ENCODE measurements at regions not wholly inside any gene's neighbourhood (a gene's known extent, or its start where the extent isn't known, plus 50 kb on each side); places are given as distances from the start of the nearest gene placed in this dataset.

- ATAC-seq (ENCODE audit: low read depth), result no peak
- intact Hi-C loops (cut with micrococcal nuclease), result no loop called here
- POLR2A ChIA-PET, result no interaction called here
- no peak overlapping the region for H3K4me3 Mint-ChIP-seq
- no peak overlapping the region for H3K27ac Mint-ChIP-seq
- no peaks in the 10 kb centered on the region for H3K36me3 Mint-ChIP-seq (ENCODE audit: low read depth)
- no peaks in the 10 kb centered on the region for H3K4me1 Mint-ChIP-seq
- peaks cover 6% of the 10 kb centered on the region for H3K9me3 Mint-ChIP-seq
- no peak for DNase-seq
- peaks cover 6% of the 10 kb centered on the region for H3K27me3 Mint-ChIP-seq
- CTCF ChIA-PET, result no interaction called here
- no peak for TF ChIP-seq CTCF (IDR thresholded peaks at IDR 0.05)
Measured at GRCh38 chr20:23282111-23282510, 68.5 kb upstream of the NXT1 start.

- no peak overlapping the region for H3K27ac Mint-ChIP-seq
- H3K36me3 Mint-ChIP-seq (ENCODE audit: low read depth), result no peaks in the 10 kb centered on the region
- ATAC-seq (ENCODE audit: low read depth) (no peak), DNase-seq (no peak)
- H3K4me1 Mint-ChIP-seq, result no peaks in the 10 kb centered on the region
- ChIA-PET POLR2A (no interaction called here), CTCF (no interaction called here)
- H3K9me3 Mint-ChIP-seq, result peaks cover 6% of the 10 kb centered on the region
- intact Hi-C loops (cut with micrococcal nuclease), result no loop called here
- no peak for TF ChIP-seq CTCF (IDR thresholded peaks at IDR 0.05)
- peaks cover 6% of the 10 kb centered on the region for H3K27me3 Mint-ChIP-seq
- no peak overlapping the region for H3K4me3 Mint-ChIP-seq
Measured at GRCh38 chr20:23279836-23280235, 70.8 kb upstream of the NXT1 start.

- Mint-ChIP-seq H3K27ac (no peak overlapping the region), H3K9me3 (no peaks in the 10 kb centered on the region), H3K27me3 (peaks cover 2% of the 10 kb centered on the region), H3K4me3 (no peak overlapping the region), H3K4me1 (no peaks in the 10 kb centered on the region), H3K36me3 (ENCODE audit: low read depth) (no peaks in the 10 kb centered on the region)
- intact Hi-C loops (cut with micrococcal nuclease), result no loop called here
- DNase-seq (no peak), ATAC-seq (ENCODE audit: low read depth) (no peak)
- no peak for TF ChIP-seq CTCF (IDR thresholded peaks at IDR 0.05)
- ChIA-PET POLR2A (no interaction called here), CTCF (no interaction called here)
Measured at GRCh38 chr20:23278172-23278571, 72.4 kb upstream of the NXT1 start.

GRCh38 chr20:23277316-23277715 lies 73.3 kb upstream of the NXT1 start:
- H3K4me3 Mint-ChIP-seq, result no peak overlapping the region
- H3K27me3 Mint-ChIP-seq, result no peaks in the 10 kb centered on the region

GRCh38 chr20:23273776-23274175 lies 76.8 kb upstream of the NXT1 start:
- H3K27ac Mint-ChIP-seq, result no peak overlapping the region
- no peak for TF ChIP-seq CTCF (IDR thresholded peaks at IDR 0.05)
- POLR2A ChIA-PET, result no interaction called here
- H3K27me3 Mint-ChIP-seq, result no peaks in the 10 kb centered on the region
- H3K4me3 Mint-ChIP-seq, result no peak overlapping the region
- ATAC-seq (ENCODE audit: low read depth), result no peak
- CTCF ChIA-PET, result no interaction called here
- H3K36me3 Mint-ChIP-seq (ENCODE audit: low read depth), result no peaks in the 10 kb centered on the region
- no peaks in the 10 kb centered on the region for H3K4me1 Mint-ChIP-seq
- DNase-seq, result no peak
- intact Hi-C loops (cut with micrococcal nuclease), result no loop called here
- H3K9me3 Mint-ChIP-seq, result peaks cover 4% of the 10 kb centered on the region

More at GRCh38 chr20:23277316-23277715, 73.3 kb upstream of the NXT1 start:
- no peak for TF ChIP-seq CTCF (IDR thresholded peaks at IDR 0.05)
- intact Hi-C loops (cut with micrococcal nuclease), result no loop called here
- Mint-ChIP-seq H3K4me1 (no peaks in the 10 kb centered on the region), H3K27ac (no peak overlapping the region), H3K36me3 (ENCODE audit: low read depth) (no peaks in the 10 kb centered on the region), H3K9me3 (no peaks in the 10 kb centered on the region)
- CTCF ChIA-PET, result no interaction called here
- no peak for ATAC-seq (ENCODE audit: low read depth)
- DNase-seq, result no peak
- POLR2A ChIA-PET, result no interaction called here
